T47D (cell line): ENCODE measurements at regions not wholly inside any gene's neighbourhood (a gene's known extent, or its start where the extent isn't known, plus 50 kb on each side); places are given as distances from the start of the nearest gene placed in this dataset.

Source experiments
- DNase-seq, 2 experiments: peaks; one replicate each; pipeline versions ENCODE4 v3.0.0 to v3.0.0-alpha.2; 2011 to 2012; ENCODE audit warnings: low read depth in 1 of 2, low spot score in 1 of 2
- JUND ChIP-seq: IDR thresholded peaks from 2 replicates; pipeline ENCODE4 v1.6.1; 2012; ENCODE audit warnings: low read depth
- in situ Hi-C: cut with HindIII; loops from 2 replicates; pipeline ENCODE4 v1.10.0; 2016; ENCODE audit warnings: low sequenced_read_pairs, low pct_unique_long_range_greater_than_20kb

DNA sequence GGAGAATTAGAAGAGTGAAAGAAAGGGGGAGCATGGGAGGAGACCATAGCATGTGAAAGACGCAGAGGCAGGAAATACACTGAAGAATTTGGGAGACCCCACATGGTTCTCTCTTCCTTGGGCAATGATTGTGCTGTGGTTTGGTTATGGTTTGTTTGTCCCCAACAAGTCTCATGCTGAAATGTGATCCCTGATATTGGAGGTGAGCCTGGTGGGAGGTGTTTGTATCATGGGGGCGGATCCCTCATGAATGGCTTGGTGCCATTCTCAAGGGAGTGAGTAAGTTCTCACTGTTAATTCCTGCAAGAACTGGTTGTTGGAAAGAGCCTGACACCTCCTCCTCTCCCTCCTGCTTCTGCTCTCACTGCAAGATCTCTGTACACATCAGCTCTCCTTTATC is 78.6 kb upstream of the RAI2 start:
- DNase-seq = peak in 1 of 2 experiments; percentile 5
- TF ChIP-seq JUND = no peak
- in situ Hi-C loops = no loop called here

DNA sequence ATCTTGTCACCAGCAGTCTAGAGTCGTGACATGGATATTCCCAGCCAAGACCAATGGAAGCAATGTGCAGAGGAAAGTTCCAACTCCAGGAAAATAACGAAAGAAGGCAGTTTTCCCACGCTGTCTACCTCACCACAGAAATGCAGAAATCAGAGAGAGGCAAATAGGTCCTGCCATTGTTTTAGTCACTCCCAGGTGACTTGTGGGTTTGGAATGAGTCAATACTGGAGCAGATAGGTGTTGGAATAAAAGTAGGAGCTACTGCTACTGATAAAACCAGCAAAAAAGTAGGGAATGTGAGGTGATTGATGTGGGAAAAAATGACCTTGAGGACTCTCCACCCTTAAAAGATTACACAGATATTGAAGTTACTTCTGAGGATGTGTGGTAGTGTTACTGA is 72.8 kb upstream of the RAI2 start:
- in situ Hi-C loops = no loop called here
- DNase-seq = no peak
- TF ChIP-seq JUND = no peak

DNA sequence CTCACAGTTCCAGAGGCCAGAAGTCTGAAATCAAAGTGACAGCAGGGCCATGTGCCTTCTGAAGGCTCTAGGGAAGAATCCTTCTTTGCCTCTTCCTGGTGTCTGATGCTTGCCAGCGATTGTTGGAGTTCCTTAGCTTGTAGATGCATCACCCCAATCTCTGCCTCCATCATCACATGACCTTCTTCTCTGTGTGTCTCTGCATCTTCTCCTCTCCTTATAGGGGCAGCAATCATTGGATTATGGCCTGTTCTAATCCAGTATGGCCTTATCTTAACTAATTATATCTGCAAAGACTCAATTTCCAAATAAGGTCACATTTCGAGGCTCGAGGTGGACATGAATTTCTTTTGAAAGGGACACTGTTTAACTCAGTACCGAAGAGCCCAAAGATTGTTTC is 71.7 kb upstream of the RAI2 start:
- no peak for DNase-seq
- in situ Hi-C loops = no loop called here

GRCh38 chrX:17931855-17932254 is 70.8 kb upstream of the RAI2 start:
- DNase-seq = no peak
- in situ Hi-C loops = no loop called here
- TF ChIP-seq JUND = no peak

More for the DNA sequence above, 71.7 kb upstream of the RAI2 start:
- no peak for TF ChIP-seq JUND

DNA sequence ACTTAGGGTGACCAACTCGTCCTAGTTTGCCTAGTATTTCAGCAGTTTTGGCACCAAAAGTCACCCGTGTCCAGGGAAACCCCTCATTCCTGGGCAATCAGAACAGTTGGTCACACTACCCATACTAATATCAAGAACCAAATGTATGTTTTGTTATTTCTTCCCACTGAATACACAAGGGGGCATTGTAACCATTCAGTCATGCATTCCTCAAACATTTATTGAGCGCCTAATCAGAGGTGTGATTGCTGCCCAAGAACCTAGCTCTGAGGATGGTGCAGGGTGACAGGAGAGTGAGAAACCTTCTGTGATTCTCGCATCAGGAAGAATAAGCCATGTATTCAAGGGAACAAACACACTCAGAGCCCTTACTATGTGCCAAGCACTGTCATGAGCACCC is 69.8 kb upstream of the RAI2 start:
- in situ Hi-C loops = no loop called here
- TF ChIP-seq JUND = no peak
- peak in 1 of 2 experiments; percentile 31 for DNase-seq

DNA sequence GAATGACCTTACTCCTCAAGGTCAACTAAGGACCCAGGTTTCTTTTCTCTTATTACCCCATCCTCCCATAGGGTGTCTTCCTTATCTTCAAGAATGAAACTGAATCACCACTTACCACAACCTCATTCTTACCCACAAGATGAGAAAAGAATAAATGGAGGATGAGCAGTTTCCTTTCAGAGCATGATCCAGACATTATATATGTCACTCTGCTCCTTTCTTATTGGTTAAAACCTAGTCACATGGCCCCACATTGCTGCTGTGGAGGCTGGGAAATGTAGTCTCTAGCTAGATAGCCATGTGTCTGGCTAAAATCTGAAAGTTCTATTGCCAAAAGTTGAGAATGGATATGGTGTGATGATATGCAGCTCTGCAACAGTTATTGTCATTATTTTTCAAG is 62.4 kb upstream of the RAI2 start:
- DNase-seq = peak; percentile 4 to 40
- in situ Hi-C loops = no loop called here

DNA sequence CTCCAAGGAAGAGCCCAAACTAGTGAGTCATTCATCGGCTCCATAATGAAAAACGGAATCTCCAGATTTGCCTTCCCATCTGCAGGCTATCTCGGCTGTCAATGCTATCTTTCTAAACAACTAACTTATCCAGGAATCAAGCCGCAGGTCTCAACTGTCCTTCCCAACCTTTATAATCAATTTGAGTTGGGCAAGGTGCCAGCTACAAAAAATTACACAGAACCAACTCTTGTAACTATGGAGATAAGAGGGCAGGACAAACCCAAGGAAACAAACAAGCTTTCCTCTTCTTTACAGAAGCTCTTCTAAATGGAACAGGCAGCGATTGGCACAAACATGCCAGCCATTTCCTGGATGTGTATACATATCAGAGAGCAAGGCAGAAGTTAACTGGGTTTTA is 61.2 kb upstream of the RAI2 start:
- TF ChIP-seq JUND = no peak
- in situ Hi-C loops = no loop called here
- DNase-seq = no peak

More for the DNA sequence above, 62.4 kb upstream of the RAI2 start:
- no peak for TF ChIP-seq JUND

GRCh38 chrX:17919896-17920446 is 58.9 kb upstream of the RAI2 start:
- no peak for DNase-seq
- in situ Hi-C loops = no loop called here
- no peak for TF ChIP-seq JUND

GRCh38 chrX:17917945-17918577 is 57.0 kb upstream of the RAI2 start:
- in situ Hi-C loops = no loop called here
- DNase-seq = no peak
- no peak for TF ChIP-seq JUND

DNA sequence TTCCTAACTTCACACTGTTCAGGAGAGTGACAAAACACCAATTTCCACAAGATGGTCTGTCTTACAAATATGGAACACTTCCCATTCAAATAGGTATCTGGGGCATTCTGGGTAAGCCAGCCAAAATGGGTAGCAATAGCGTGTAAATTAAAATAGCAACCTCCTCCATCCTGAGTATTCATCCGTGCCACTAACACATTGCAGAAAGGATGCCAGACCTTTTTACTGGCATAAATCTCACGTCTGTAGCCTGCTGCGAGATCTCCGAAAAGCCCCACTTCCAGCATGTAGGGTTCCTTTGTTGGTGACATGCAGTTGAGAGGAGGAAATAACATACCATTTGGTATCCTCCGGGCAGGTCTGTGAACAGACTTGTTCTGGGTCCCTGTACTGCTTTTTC is 52.7 kb upstream of the RAI2 start:
- no peak for TF ChIP-seq JUND
- in situ Hi-C loops = no loop called here
- no peak for DNase-seq
